SH-SY5Y (cell line): ENCODE measurements at regions not wholly inside any gene's neighbourhood (a gene's known extent, or its start where the extent isn't known, plus 50 kb on each side); places are given as distances from the start of the nearest gene placed in this dataset.

Experiments
- GATA2 ChIP-seq: IDR thresholded peaks from 2 replicates; pipeline ENCODE4 v1.6.1; 2011; ENCODE audit warnings: mild to moderate bottlenecking, low read depth, low read length
- GATA3 ChIP-seq: IDR thresholded peaks from 2 replicates; pipeline ENCODE4 v1.6.1; 2011; ENCODE audit warnings: low read depth, mild to moderate bottlenecking, low read length, moderate library complexity

DNA sequence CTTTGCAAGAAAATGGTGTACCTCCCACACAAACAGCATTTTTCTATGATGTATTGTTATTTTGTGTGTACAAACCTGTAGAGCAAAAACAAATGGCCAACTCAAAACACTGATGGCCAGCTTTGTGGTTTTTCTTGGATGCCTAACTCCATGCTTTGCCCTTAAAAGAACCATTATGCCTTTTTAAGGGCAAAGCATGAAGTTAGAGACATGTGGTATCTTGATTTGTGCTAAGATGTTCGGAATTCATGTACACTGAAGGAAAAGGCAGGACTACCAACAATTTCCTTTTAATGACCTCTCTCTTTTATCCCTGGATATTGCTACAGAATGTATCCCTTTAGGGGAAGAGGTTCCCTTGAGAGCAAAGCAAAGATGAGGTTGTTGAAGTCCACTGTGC, 273.6 kb downstream of the SCG2 start:
- TF ChIP-seq GATA2 (no peak), GATA3 (no peak)

DNA sequence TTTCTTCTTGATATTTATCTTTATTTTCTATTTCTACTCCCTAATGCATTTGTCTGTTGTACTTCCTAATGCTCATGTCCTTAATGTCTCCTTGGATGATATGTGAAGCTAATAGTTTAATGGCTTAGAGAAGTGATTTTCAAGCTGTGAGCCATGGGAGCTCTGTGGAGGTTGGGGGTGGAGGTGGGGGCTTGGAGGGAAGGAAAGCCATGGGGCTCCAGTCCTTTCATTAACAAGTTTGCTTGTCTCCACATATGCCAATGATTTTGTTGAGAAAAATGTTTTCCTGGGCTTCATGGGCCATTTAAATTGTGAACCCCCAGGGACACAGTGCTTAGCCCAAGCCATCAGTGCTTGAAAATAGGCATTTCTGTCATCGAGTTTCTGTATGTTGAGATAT, 264.1 kb downstream of the SCG2 start:
- TF ChIP-seq GATA3 (no peak), GATA2 (no peak)

DNA sequence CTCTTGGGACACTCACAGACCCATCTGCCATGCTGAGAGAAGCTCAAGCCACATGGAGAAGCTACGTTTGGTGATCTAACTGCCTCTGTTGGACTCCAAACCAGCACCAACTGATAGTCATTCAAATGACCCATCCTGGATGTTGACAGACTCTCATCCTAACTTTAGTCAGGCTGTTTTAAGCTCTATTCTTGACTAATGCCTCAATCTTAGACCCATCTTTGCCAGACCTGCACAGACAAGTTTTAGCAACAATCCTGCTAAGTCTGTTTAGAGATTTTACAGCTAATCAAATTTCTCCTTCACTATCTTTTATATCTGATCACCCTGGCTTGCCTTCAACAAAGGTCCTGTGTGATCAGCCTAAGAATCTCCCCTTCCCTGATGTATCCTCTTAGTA, 245.1 kb downstream of the SCG2 start:
- TF ChIP-seq GATA3 = no peak
- TF ChIP-seq GATA2 = no peak

DNA sequence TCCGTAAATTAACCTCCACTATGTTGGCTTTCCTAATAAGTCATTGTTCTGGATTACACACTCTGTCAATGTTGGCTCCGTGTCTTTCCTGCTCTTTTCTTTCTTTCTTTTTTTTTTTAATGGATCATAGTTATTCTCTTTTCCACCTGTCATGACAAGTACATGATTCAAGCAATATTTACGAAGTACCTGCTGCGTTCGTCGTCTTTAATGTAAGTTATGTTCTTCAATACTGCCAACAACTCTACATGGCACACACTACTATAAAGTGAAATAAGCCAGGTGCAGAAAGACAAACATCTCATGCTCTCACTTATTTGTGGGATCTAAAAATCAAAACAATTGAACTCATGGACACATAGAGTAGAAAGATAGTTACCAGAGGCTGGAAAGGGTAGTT, 239.1 kb downstream of the SCG2 start:
- TF ChIP-seq GATA3 (no peak), GATA2 (no peak)

DNA sequence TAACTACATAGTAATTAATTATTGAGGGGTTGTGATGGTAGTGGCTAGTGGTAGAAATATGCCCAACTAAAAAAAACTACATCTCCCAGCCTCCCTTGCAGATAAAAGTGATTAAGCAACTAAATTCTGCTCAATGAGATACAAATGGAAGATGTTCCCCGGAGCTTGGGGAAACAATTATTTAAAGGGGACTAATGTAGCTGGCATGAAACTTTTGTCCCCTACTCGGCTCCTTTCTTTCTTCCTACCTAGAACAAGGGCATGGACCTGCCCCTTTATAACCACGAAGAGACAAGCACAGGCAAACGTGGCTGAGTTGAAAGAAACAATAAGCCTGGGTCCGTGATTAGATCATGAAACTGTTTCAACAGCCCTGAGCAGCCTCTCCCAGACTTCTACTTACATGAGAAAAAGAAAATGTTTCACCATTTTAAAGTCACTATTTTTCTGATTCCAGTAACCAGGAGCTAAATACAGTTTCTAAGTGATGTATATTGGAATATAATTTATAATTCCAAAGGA, 236.9 kb downstream of the SCG2 start:
- TF ChIP-seq GATA3 (no peak), GATA2 (0 out of 2 replicates have a peak, but pooled peaks have one; percentile 11)

DNA sequence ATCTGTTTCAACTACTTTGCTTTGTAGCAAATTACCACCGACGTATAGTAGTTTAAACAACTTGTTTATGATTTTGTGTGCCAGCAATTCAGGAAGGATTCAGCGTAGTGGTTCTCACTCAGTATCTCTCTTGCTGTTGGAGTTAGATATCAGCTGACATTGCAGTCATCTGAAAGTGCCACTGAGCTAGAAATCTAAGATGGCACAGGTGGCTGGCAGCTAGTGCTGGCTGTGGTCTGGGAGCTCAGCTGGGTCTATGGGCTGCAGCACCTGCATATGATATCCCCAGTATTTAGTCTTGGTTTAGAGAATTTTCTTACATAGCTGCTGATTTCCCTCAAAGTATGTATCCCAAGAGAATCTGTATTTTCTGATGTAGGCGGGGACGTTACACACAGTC, 235.6 kb downstream of the SCG2 start:
- TF ChIP-seq GATA2 = no peak
- no peak for TF ChIP-seq GATA3

DNA sequence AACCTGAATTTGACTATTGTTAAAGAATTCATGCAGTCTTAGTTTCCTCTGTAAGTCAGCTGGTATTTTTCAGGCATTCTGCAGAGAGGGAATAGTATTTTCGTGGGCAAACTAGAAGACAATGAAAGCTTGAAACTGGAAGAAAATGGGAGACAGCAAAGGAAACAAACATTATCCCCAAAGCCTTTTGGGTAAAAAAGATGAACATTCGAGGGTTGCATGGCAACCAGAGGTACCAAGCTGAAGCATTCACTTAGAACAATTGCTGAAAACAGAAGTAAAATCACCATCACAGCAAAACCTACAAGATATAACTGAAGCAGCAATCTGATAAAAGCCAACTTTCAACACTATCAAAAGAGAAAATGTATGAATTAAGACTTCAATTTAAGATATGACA, 233.7 kb downstream of the SCG2 start:
- TF ChIP-seq GATA3 (no peak), GATA2 (no peak)

DNA sequence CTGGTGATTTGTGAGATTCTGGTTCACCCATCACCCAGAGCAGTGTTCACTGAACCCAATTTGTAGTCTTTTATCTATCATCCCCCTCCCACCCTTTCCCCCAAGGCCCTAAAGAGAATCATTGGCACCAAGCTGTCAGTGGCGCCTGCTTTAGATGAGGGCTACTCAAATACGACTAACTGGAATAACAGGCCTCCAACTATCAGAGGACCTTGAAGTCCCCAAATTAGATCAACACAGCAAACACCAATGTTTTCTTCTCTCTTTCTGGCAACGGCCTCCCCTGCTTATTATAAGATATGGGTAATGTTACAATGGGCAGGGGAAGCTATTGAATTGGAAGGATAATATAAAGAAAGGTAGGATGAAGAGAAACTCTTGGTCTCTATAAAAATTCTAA, 232.3 kb downstream of the SCG2 start:
- TF ChIP-seq GATA3 (no peak), GATA2 (no peak)

DNA sequence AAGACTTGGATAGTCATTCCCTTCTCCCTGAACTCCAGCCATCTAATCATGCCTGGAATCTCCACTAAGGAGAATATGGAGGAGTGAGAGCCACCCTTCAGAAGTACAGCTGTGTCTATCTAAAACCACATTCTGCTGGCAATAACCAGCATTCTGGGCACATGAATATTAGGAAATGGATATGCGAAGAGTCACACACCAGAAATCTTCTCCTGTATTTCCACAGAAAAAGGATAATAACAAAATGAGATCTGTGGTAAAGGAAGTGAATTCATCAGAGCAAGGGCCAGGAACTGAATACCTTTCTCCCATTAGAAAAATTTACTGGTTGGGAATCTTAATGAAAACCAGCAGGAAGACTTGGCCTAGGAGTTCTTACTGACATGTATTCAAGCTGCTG, 218.8 kb downstream of the SCG2 start:
- no peak for TF ChIP-seq GATA3
- TF ChIP-seq GATA2 = no peak

DNA sequence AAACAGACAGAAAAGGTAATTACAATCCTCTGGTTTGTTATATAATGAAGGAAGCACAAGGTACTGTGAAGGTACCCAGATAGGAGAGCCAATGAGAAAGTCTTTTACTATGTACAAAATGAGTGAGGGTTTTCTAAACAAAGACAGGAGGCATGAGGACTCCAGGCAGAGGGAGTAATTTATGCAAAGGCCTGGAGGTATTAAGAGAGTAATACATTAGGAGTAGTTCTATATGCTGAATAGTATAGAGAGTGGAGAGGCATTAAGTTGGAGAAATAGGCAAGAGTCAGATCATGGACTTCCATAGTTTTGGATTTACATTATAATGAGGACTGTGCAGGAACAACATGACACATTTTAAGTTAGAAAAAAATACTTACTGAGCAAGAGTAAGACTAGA, 216.0 kb downstream of the SCG2 start:
- no peak for TF ChIP-seq GATA3
- no peak for TF ChIP-seq GATA2

DNA sequence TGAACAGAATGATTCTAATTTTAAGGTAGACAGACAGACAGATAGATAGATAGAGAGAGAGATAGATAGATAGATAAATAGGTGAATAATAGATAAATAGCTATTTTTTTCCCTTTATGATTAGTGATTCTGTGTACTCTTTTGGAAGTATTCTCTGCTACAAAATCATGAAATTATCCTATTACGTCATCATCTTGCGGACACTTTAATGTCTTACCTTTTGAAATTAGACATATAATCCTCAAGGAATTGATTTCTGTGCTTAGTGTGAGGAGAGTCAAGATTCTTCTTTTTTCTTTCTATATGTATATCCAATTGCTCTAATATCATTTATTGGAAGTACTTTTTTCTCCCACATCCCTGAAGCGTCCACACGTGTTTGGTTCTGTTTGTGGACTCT, 215.2 kb downstream of the SCG2 start:
- TF ChIP-seq GATA2 (no peak), GATA3 (no peak)

DNA sequence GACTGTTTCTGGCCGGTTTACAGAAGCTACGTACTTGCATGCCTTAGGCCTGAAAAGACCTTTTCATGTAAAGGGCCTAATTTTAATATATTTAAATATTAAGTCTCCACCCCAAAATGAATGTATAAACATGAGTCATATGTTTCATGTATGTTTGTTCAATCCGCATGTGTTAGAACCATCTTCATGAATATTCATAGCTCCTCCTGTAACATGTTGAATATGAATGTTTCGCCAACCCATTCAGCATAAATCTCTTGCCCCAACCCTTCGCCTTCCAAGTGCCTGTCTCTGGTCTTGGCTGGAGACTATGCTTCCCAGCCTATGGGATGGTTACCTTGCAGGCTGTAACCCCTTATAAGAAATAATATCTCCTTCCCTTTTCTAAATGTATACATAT, 212.5 kb downstream of the SCG2 start:
- TF ChIP-seq GATA2 (no peak), GATA3 (no peak)

DNA sequence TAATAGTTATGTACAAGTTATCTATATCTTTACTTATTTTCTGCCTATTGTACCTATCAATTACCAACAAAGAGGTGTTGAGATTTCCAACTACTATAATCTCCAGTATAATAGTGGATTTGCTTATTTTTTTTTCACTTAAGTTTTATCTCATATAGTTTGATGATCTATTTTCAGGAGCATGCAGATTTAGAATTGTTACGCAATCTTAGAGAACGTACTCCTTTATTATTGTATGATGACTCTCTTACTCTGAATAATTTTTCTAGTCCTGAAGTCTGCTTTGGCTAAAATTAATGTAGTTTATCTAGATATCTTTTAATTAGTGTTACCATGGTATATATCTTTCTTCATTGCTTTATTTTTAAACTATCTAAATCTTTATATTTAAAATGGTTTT, 205.2 kb downstream of the SCG2 start:
- TF ChIP-seq GATA3 = no peak
- TF ChIP-seq GATA2 = no peak

DNA sequence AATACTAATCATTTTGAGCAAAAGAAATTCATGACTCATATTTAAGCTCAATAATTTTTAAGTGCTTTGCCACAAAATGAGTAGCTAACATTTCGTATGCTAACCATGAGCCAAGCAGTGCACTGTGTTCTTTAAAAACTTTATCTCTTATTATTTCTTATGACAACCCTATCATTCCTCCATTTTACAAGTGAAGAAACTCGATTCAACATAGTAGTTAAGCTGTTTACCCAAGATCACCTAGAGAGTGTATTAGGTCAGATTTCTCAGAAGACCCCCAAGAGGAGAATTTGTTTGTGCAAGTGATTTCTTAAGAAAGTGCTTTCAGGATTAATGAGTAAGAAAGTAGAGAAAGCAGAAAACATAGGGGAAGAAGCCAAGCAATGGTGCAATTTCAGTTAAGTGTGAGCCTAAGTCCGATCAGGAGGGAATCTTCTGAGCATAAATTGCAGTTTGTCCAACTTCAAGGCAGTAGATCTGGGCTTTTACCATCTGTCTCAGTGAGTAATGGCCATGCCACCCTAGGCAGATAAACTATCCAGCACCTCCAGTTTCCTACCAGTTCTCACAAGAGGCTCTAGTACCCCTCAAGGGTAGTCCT, 202.7 kb downstream of the SCG2 start:
- TF ChIP-seq GATA3 = no peak
- no peak for TF ChIP-seq GATA2

DNA sequence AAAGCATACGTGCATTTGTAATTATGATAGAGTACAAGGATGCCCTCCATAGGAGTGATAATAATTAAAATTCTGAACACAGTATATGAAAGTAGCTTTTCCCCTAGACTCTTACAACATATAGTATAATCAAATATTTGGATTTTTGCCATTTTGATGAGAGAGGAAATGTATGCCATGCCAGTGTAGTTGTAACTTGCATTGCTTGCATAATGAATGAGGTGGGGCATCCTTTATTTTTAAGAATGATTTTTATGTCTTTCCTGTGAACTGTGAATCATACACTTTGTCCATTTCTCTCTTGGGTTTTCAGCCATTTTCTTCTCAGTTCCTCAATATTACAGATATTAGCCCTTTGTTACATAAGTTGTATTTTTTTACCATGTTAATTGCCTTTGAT, 197.5 kb downstream of the SCG2 start:
- TF ChIP-seq GATA3 (no peak), GATA2 (no peak)

DNA sequence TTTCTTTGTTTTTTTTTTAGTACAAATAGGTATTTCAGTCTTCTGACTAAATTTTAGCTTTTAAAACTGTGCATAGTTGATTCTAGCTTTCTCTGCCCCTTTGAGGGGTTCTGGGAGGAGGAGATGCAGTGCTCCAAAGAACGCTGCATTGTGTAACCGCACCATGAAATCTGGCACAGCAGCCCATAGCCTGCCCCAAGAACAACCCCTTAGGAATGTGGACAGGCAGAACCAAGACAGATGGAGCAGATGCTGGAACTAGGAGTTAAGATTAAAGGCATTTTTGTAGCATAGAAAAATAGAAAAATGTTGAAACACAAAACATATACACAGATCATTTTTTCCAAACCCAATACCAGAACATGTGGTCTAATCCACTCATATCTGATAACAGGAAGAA, 187.5 kb downstream of the SCG2 start:
- TF ChIP-seq GATA2 = no peak
- no peak for TF ChIP-seq GATA3
